ENCODE measurements at regions not wholly inside any gene's neighbourhood (a gene's known extent, or its start where the extent isn't known, plus 50 kb on each side); places are given as distances from the start of the nearest gene placed in this dataset.
"Not testable (repeated sequence)": the region's sequence is repeated elsewhere in the genome, so short reads cannot be mapped to it uniquely, and the experiment has no call there.

GRCh38 chr20:57770852-57771720 lies 61.3 kb upstream of the PMEPA1 start:
- no peaks in the 10 kb centered on the region for H3K36me3 ChIP-seq
- intact Hi-C loops (cut with DNase I): no loop called here
- no peak overlapping the region for H3K4me3 ChIP-seq
- no peak for DNase-seq
- H3K27ac ChIP-seq: no peak overlapping the region
- no peaks in the 10 kb centered on the region for H3K4me1 ChIP-seq
- H3K9me3 ChIP-seq: no peaks in the 10 kb centered on the region
- H3K9ac ChIP-seq (ENCODE audit: low read depth in 2 of 2, low read length in 2 of 2): no peak overlapping the region
- TF ChIP-seq CTCF (IDR thresholded peaks at IDR 0.05): no peak
- no peaks in the 10 kb centered on the region for H3K27me3 ChIP-seq

DNA sequence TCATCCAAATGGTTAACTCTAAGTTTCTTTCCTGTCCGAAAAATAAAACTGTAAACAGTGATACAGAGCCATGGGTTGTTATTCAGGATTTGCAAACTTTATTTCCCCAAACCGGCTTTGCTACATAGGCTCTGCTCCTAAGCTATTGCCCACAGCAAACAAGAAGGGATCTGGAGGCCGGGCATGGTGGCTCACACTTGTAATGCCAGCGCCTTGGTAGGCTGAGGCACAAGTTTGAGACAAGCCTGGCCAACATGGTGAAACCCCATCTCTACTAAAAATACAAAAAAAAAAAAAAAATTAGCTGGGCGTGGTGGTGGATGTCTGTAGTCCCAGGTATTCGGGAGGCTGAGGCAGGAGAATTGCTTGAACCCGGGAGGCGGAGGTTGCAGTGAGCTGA lies 60.6 kb upstream of the PMEPA1 start:
- H3K36me3 ChIP-seq; H3K27ac ChIP-seq; H3K4me1 ChIP-seq; H3K9me3 ChIP-seq; H3K4me3 ChIP-seq; DNase-seq; H3K9ac ChIP-seq (ENCODE audit: low read depth in 2 of 2, low read length in 2 of 2); H3K27me3 ChIP-seq; intact Hi-C loops (cut with DNase I): not testable (repeated sequence)

- no peak for TF ChIP-seq CTCF (IDR thresholded peaks at IDR 0.05)
- no peak overlapping the region for H3K4me3 ChIP-seq
- H3K27ac ChIP-seq: no peak overlapping the region
- no peak overlapping the region for H3K9ac ChIP-seq (ENCODE audit: low read depth in 2 of 2, low read length in 2 of 2)
- H3K4me1 ChIP-seq: no peaks in the 10 kb centered on the region
- H3K9me3 ChIP-seq: no peaks in the 10 kb centered on the region
- H3K36me3 ChIP-seq: no peaks in the 10 kb centered on the region
- intact Hi-C loops (cut with DNase I): no loop called here
- H3K27me3 ChIP-seq: no peaks in the 10 kb centered on the region
- DNase-seq: no peak
These were observed 59.9 kb upstream of the PMEPA1 start for GRCh38 chr20:57769756-57770155.

DNA sequence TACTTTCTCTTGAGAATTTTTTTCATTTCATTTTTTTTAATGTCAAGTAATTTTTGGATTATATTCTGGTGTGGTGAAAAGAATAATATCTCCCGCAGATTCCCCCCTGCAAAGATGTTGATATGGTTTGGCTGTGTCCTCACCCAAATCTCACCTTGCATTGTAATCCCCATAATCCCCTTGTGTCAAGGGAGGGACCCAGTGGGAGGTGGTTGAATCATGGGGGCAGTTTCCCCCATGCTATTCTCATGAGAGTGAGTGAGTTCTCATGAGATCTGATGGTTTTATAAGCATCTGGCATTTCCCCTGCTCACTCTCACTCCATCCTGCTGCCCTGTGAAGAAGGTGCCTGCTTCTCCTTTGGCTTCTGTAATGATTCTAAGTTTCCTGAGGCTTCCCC lies 58.7 kb upstream of the PMEPA1 start:
- no peaks in the 10 kb centered on the region for H3K27me3 ChIP-seq
- no peaks in the 10 kb centered on the region for H3K36me3 ChIP-seq
- DNase-seq: no peak
- no peak overlapping the region for H3K9ac ChIP-seq (ENCODE audit: low read depth in 2 of 2, low read length in 2 of 2)
- no peak overlapping the region for H3K4me3 ChIP-seq
- no peak for TF ChIP-seq CTCF (IDR thresholded peaks at IDR 0.05)
- H3K9me3 ChIP-seq: no peaks in the 10 kb centered on the region
- intact Hi-C loops (cut with DNase I): no loop called here
- no peaks in the 10 kb centered on the region for H3K4me1 ChIP-seq
- H3K27ac ChIP-seq: no peak overlapping the region

DNA sequence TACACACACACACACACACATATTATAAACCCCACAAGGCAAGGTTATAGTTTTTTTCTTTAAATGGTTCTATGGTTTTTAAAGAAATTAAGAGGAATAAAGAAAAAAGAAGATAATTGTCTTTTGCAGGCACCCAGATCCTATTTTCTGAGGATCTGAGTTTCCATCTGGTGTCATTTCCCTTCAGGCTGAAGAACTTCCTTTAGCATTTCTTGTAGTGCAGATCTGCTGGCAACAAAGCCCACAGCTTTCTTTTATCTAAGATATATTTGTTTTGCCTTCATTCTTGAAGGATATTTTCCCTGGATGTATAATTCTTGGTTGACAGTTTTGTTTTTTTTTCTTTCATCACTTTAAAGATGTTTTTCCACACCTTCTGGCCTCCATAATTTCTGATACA lies 57.6 kb upstream of the PMEPA1 start:
- Histone ChIP-seq H3K27ac (no peak overlapping the region), H3K9ac (ENCODE audit: low read depth in 2 of 2, low read length in 2 of 2) (no peak overlapping the region), H3K27me3 (no peaks in the 10 kb centered on the region), H3K4me3 (no peak overlapping the region), H3K9me3 (no peaks in the 10 kb centered on the region), H3K36me3 (no peaks in the 10 kb centered on the region), H3K4me1 (no peaks in the 10 kb centered on the region)
- DNase-seq: no peak
- TF ChIP-seq CTCF (IDR thresholded peaks at IDR 0.05): no peak
- intact Hi-C loops (cut with DNase I): no loop called here

- no peaks in the 10 kb centered on the region for H3K9me3 ChIP-seq
- H3K27me3 ChIP-seq: no peaks in the 10 kb centered on the region
- intact Hi-C loops (cut with DNase I): no loop called here
- H3K27ac ChIP-seq: no peak overlapping the region
- no peaks in the 10 kb centered on the region for H3K4me1 ChIP-seq
- H3K9ac ChIP-seq (ENCODE audit: low read depth in 2 of 2, low read length in 2 of 2): no peak overlapping the region
- no peak for TF ChIP-seq CTCF (IDR thresholded peaks at IDR 0.05)
- H3K4me3 ChIP-seq: no peak overlapping the region
- no peaks in the 10 kb centered on the region for H3K36me3 ChIP-seq
- no peak for DNase-seq
These were observed 53.4 kb upstream of the PMEPA1 start for GRCh38 chr20:57763235-57763595.
